ENCODE measurements at regions not wholly inside any gene's neighbourhood (a gene's known extent, or its start where the extent isn't known, plus 50 kb on each side); places are given as distances from the start of the nearest gene placed in this dataset.

DNA sequence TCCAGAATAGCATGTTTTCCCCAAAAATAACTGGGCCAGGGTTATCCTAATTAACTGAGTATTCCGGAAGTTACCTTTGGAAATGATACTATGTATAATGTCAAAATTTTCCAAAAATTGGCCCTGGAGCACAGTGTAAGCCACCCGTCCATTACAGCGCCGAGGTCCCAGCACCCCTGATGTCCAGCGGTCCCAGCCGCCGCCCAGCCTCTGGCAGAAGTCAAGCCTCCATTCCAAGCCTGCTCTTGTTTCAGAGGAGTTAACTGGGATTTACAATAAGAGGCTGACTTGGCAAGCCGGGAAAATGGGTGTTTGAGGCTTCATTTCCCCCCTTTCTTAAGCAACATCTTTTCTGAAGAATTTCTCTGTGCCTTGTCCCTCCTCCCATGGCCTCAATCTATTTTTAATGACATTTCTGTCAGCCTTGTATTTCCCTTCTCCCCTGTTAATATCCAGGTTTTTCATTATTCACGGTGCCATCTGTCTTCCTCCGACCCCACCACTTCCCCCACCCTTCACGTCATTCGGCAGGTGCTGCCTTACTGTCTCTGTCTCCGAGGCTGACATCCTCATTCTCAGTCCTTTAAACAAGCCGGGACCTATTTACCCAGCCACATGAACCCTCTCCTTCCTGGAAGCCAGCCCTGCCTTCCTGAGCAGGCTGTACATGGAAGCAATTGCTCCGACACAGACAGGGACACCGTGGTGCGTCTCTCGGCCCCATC lies 490.9 kb downstream of the NPHP4 start:
- no peak overlapping the region for H3K4me3 ChIP-seq
- intact Hi-C loops (cut with DNase I), result no loop called here
- no peaks in the 10 kb centered on the region for H3K36me3 ChIP-seq
- ATAC-seq, result no peak
- no peak for TF ChIP-seq CTCF (IDR thresholded peaks at IDR 0.05)
- no peak for TF ChIP-seq POLR2A (IDR thresholded peaks at IDR 0.05)
- 69% methylated on average over 16 of the region's 18 CpGs for WGBS (ENCODE audit: insufficient coverage, low coverage, low lambda C conversion rate, missing lambda C conversion rate)
- no peak for DNase-seq
- no peaks in the 10 kb centered on the region for H3K9me3 ChIP-seq
- H3K27ac ChIP-seq, result no peak overlapping the region
- no peaks in the 10 kb centered on the region for H3K4me1 ChIP-seq
- H3K27me3 ChIP-seq, result no peaks in the 10 kb centered on the region

GRCh38 chr1:5500541-5500940 lies 491.7 kb downstream of the NPHP4 start:
- H3K27ac ChIP-seq, result no peak overlapping the region
- no peaks in the 10 kb centered on the region for H3K27me3 ChIP-seq
- no peaks in the 10 kb centered on the region for H3K36me3 ChIP-seq
- WGBS (ENCODE audit: insufficient coverage, low coverage, low lambda C conversion rate, missing lambda C conversion rate), result 76% methylated on average over 4 of the region's 20 CpGs
- no peak for DNase-seq
- no peaks in the 10 kb centered on the region for H3K9me3 ChIP-seq
- ATAC-seq, result no peak
- H3K4me3 ChIP-seq, result no peak overlapping the region
- intact Hi-C loops (cut with DNase I), result no loop called here
- H3K4me1 ChIP-seq, result no peaks in the 10 kb centered on the region
- TF ChIP-seq POLR2A (IDR thresholded peaks at IDR 0.05), result no peak
- TF ChIP-seq CTCF (IDR thresholded peaks at IDR 0.05), result no peak

GRCh38 chr1:5497503-5497902 lies 494.7 kb downstream of the NPHP4 start:
- H3K27ac ChIP-seq, result no peak overlapping the region
- WGBS (ENCODE audit: insufficient coverage, low coverage, low lambda C conversion rate, missing lambda C conversion rate), result no CpG with 5 or more reads among the region's 6 CpGs
- H3K27me3 ChIP-seq, result no peaks in the 10 kb centered on the region
- H3K9me3 ChIP-seq, result no peaks in the 10 kb centered on the region
- no peak overlapping the region for H3K4me3 ChIP-seq
- no peak for ATAC-seq
- no peak for DNase-seq
- intact Hi-C loops (cut with DNase I), result no loop called here
- H3K36me3 ChIP-seq, result no peaks in the 10 kb centered on the region
- no peaks in the 10 kb centered on the region for H3K4me1 ChIP-seq
- TF ChIP-seq POLR2A (IDR thresholded peaks at IDR 0.05), result no peak
- no peak for TF ChIP-seq CTCF (IDR thresholded peaks at IDR 0.05)

DNA sequence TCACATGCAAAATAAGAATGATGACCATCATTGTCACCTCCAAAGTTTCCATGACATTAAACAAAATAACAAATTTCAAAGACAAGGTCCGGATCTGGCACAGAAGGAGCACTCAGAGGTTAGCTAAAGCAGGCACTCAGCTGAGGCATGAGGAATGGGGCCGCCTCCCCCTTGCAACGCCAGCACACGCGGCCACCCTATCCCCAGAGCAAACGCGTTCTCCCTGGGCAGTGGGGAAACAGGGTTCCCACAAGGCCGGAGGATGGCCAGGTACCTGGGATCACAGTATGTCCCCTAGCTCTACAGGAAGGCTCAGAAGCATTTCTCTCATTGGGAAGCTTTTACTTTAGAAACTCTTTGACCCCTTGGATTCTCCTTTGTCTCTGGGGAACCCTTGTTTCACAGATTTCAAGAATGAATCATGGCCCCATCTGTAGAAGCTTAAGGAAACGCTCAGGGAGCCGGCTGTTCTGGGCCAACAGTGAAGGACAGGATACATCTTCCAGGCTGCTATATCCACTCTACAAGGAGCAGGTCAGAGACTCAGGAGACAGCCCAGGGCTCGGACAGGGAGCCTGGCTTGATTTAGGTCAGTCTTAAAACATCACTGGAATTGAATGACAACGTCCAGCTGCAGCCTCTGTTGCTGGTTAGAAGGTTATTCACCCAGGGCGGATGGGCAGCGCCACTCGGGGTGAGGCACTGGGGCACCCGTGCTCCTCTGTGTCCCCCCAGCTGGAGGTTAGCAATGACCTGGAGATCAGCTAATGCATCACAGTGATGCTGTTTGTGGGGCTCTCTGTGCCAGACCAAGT lies 496.4 kb downstream of the NPHP4 start:
- no peak for TF ChIP-seq POLR2A (IDR thresholded peaks at IDR 0.05)
- TF ChIP-seq CTCF (IDR thresholded peaks at IDR 0.05), result no peak

More for the DNA sequence above, 496.4 kb downstream of the NPHP4 start:
- H3K36me3 ChIP-seq, result no peaks in the 10 kb centered on the region
- no peaks in the 10 kb centered on the region for H3K9me3 ChIP-seq
- WGBS (ENCODE audit: insufficient coverage, low coverage, low lambda C conversion rate, missing lambda C conversion rate), result 20% methylated on average over 2 of the region's 16 CpGs
- no peak overlapping the region for H3K27ac ChIP-seq
- no peaks in the 10 kb centered on the region for H3K4me1 ChIP-seq
- H3K4me3 ChIP-seq, result no peak overlapping the region
- intact Hi-C loops (cut with DNase I), result no loop called here
- H3K27me3 ChIP-seq, result no peaks in the 10 kb centered on the region
- ATAC-seq (no peak), DNase-seq (no peak)

Data from right lobe of liver (tissue), 6 donors.